SH-SY5Y (cell line): ENCODE measurements at regions not wholly inside any gene's neighbourhood (a gene's known extent, or its start where the extent isn't known, plus 50 kb on each side); places are given as distances from the start of the nearest gene placed in this dataset.

Experiments
- GATA2 ChIP-seq: IDR thresholded peaks from 2 replicates; pipeline ENCODE4 v1.6.1; 2011; ENCODE audit warnings: mild to moderate bottlenecking, low read depth, low read length
- GATA3 ChIP-seq: IDR thresholded peaks from 2 replicates; pipeline ENCODE4 v1.6.1; 2011; ENCODE audit warnings: low read depth, mild to moderate bottlenecking, low read length, moderate library complexity

GRCh38 chr9:23307731-23308513 lies 518.1 kb downstream of the ELAVL2 start:
- TF ChIP-seq GATA3 (no peak), GATA2 (no peak)

DNA sequence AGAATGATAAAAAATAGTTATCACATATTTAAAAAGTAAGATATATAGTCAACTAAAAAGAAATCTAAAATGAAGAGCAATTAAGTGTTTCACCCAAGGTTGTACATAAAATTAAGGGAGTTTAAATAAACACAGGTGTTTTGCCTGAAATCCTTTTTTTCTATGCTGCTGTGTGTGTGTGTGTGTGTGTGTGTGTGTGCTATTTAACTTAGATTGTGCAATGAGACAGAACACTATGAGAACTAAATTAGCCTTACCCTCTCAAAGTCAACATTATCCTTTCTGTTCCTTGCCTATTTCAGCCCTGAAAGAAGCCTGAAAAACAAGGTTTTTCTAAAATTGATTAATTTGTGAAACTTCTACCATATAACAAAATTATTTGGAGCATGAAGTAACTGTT lies 516.2 kb downstream of the ELAVL2 start:
- TF ChIP-seq GATA3 (no peak), GATA2 (no peak)

DNA sequence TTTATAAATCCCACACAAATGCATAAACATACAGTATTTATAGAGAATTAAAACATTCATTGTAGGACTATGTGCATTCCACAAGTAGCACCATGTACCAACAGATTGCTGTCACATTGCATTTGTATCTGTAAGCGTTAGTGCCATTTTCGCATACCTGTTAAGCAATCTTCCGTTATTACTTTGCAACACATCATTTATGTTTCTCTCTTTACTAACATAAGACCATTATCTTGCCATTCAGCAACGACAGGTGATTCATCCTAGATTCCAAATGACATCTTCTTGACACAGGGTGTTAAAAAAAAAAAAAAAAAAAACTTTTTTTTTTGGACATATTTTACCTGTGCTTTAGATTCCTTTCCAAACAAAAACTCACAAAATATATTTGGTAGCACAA lies 511.8 kb downstream of the ELAVL2 start:
- TF ChIP-seq GATA3 (no peak), GATA2 (no peak)

GRCh38 chr9:23319092-23319491 lies 506.9 kb downstream of the ELAVL2 start:
- no peak for TF ChIP-seq GATA3
- TF ChIP-seq GATA2: no peak

DNA sequence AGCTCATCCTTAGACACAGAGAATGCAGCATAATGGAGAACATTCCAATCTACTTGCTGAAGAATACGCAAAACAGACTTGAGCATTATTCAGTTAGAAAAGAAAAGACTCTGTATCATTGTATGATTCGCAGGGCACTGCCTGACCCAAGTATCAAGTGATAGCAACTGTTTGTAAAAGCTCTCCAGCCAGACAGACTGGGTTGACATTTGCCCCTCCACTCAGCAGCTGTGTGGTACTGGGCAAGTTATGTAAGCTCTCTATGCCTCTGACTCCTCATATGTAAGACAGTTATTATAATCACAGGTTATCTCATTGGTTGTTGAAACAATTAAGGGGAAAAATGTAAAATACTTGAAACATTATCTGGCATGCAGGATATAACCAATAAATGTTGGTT lies 505.0 kb downstream of the ELAVL2 start:
- TF ChIP-seq GATA3: no peak
- TF ChIP-seq GATA2: no peak

GRCh38 chr9:23322392-23322791 lies 503.6 kb downstream of the ELAVL2 start:
- TF ChIP-seq GATA3 (no peak), GATA2 (no peak)

DNA sequence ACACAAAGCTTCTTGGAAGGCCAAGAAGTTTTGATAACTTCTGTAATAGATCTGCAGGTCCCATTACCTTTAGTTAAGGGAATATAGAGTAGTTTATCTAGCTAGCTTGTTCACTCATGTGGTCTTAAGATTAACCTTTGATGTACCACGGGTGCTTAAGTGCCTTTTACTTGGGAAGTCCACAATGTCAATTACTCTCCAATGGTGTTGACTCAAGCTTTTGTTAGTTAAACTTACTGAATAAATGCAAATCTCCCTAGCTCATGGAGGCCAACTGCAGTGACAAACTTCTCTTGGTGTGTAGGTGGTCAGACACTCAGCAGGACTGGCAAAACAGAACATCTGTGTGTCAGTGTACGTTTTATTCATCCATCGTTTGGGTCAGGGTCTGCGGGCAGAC lies 501.5 kb downstream of the ELAVL2 start:
- no peak for TF ChIP-seq GATA2

- TF ChIP-seq GATA2 (no peak), GATA3 (no peak)
These were observed 499.4 kb downstream of the ELAVL2 start for GRCh38 chr9:23326597-23326996.

DNA sequence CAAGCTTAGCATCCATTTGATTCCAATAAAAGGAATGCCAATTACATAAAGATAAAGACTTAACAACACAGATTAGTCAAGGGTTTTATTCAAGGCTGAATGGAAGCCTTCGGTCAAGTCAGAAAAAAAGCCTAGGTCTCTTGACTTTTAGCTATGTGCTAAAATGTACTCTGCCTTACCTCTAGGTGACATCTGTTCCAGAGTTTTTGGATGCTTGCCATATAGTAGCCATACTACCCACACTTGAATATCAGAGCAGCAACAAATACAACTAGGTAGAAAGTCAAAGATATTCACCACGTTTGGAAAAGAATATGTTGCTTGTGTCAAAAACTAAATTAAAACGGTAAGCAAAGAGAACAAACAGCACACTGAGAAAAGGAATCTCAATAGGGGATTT lies 484.7 kb downstream of the ELAVL2 start:
- no peak for TF ChIP-seq GATA3
- TF ChIP-seq GATA2: no peak

- TF ChIP-seq GATA2 (no peak), GATA3 (no peak)
These were observed 483.7 kb downstream of the ELAVL2 start for GRCh38 chr9:23342291-23342690.

GRCh38 chr9:23343226-23343625 lies 482.8 kb downstream of the ELAVL2 start:
- TF ChIP-seq GATA3 (no peak), GATA2 (no peak)

DNA sequence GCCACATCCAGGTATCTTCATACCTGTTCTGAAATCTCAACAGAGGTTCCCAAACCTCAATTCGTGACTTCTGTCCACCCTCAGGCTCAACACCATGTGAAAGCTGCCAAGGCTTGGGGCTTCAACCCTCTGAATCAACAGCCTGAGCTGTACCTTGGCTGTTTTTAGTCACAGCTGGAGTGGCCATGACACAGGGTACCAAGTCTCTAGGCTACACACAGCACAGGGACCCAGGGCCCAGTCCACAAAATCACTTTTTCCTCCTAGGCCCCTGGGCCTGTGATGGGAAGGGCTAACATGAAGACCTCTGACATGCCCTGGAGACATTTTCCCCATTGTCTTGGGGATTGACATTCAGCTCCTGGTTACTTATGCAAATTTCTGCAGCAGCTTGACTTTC lies 464.9 kb downstream of the ELAVL2 start:
- TF ChIP-seq GATA3 (no peak), GATA2 (no peak)

DNA sequence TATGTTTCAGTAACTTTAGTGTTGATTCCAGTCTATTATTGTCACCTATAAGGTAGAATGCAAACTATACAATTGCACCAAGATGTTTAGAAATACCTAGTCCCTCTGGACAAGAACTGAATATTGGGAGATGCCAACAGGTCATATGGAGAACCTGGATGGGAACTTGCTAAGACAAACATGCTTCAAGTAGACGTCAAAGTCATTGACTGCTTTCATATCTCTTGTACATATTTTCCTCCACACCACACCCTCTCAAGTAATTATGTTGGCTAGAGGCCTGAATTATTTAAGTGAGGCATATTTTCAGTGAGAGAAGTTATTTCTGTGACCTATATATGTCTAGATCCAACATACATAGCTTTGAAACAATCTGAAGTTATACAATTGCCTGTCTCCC lies 453.3 kb downstream of the ELAVL2 start:
- TF ChIP-seq GATA3: no peak
- no peak for TF ChIP-seq GATA2

DNA sequence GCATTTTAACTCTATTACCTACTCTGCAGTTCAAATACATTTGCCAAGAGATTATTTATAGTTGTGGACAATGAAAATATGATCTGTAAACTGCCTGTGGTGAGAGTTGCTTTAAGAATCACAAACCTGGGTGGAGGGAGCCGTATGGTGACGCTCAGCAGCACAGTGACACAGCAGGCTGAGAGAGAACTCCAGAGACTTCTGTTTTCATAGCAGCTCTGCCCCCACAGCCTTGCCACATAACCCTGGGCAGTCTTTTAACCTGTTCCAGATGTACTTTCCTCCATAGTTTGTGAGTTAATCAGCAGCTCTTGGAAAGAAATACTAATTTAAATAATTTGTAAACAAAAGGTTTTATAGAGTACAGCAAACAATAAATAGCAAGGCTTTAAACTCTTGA lies 450.5 kb downstream of the ELAVL2 start:
- TF ChIP-seq GATA3: no peak

- TF ChIP-seq GATA3: no peak
- TF ChIP-seq GATA2: no peak
These were observed 446.2 kb downstream of the ELAVL2 start for GRCh38 chr9:23379842-23380241.

DNA sequence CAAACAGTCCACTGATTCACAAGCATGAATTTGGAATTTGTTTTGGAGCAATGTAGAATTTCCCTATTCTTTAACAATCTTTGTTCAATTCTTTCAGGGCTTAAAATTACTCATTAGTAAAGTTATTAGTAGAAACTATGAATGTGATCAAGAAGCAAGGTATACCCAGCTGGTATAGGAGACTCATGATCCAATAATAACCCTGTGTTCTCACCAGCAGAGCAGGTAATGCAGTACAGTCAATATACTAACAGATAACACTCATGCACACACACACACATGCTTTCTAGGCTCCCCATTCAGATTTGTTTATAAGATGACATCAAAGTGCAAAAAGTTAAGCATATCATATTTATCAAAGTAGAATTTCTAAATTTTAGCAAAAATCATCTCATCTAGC lies 445.2 kb downstream of the ELAVL2 start:
- TF ChIP-seq GATA3: no peak
- no peak for TF ChIP-seq GATA2

DNA sequence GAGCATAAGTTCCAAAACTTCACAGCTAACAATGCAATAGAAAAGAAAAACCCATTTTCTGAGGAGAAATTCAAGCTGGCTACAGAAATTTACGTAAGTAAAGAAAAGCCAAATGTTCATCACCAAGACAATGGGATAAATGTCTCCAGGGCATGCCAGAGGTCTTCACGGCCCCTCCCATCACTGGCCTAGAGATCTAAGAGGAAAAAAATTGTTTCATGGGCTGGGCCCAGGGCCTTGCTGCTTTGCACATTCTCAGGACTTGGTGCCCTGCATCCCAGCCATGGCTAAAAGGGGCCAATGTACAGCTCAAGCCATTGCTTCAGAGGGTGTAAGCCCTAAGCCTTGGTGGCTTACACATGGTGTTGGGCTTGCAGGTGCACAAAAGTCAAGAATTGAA lies 443.6 kb downstream of the ELAVL2 start:
- no peak for TF ChIP-seq GATA2
- no peak for TF ChIP-seq GATA3
